PC-3 (cell line): ENCODE measurements at regions not wholly inside any gene's neighbourhood (a gene's known extent, or its start where the extent isn't known, plus 50 kb on each side); places are given as distances from the start of the nearest gene placed in this dataset.

Source experiments
- ATAC-seq: fragments of 200-7000 bp; cut with Tn5 transposase; 2 replicates; pipeline ENCODE4 v1.9.1; 2020; ENCODE audit warnings: mild to moderate bottlenecking, moderate library complexity
- BruUV-seq: library from RNA; stranded (reverse); fragments of 400-500 nt; replicated peaks from 2 replicates; lab custom pipeline; 2021; lab: Mats Ljungman, UMichigan
- CTCF ChIA-PET: fragments of 300-600 bp; sonication (Branson Sonifier 250); formaldehyde crosslinking; loops from one replicate; lab custom pipeline; 2022; ENCODE audit warnings: antibody characterized with exemption; lab: Charles Lee
- POLR2A ChIA-PET: fragments of 300-600 bp; sonication (Branson Sonifier 250); formaldehyde crosslinking; loops from one replicate; lab custom pipeline; 2022; ENCODE audit warnings: antibody characterized with exemption; ENCODE audit not compliant: unreplicated experiment; lab: Charles Lee
- DNase-seq: peaks from one replicate; pipeline ENCODE4 v3.0.0-alpha.2; 2015
- H2AFZ ChIP-seq: fragments of 300-600 bp; sonication (generic); 2 replicates; pipeline ENCODE4 v1.6.0; 2016; ENCODE audit warnings: antibody characterized with exemption, low read length
- H3F3A ChIP-seq: fragments of 300-600 bp; sonication (generic); one replicate; pipeline ENCODE4 v1.6.0; 2017; ENCODE audit warnings: antibody characterized with exemption, low read length, control low read depth, mild to moderate bottlenecking; ENCODE audit not compliant: unreplicated experiment
- H3K27ac ChIP-seq: fragments of 300-600 bp; sonication (generic); 2 replicates; pipeline ENCODE4 v1.5.1; 2016; ENCODE audit warnings: mild to moderate bottlenecking, low read length
- H3K27me3 ChIP-seq: fragments of 300-600 bp; sonication (generic); 2 replicates; pipeline ENCODE4 v1.6.1; 2016; ENCODE audit warnings: low read length, mixed read lengths
- H3K36me3 ChIP-seq: fragments of 300-600 bp; sonication (generic); 2 replicates; pipeline ENCODE4 v1.6.1; 2016; ENCODE audit warnings: low read depth, mixed run types, low read length, mixed read lengths
- H3K4me1 ChIP-seq: fragments of 300-600 bp; sonication (generic); 2 replicates; pipeline ENCODE4 v1.5.1; 2016; ENCODE audit warnings: low read length; ENCODE audit not compliant: insufficient read depth
- H3K4me2 ChIP-seq: fragments of 300-600 bp; sonication (generic); 2 replicates; pipeline ENCODE4 v1.6.0; 2016; ENCODE audit warnings: low read length
- H3K4me3 ChIP-seq: fragments of 300-600 bp; sonication (generic); 2 replicates; pipeline ENCODE4 v1.5.1; 2016; ENCODE audit warnings: mild to moderate bottlenecking, low read length, mixed read lengths
- H3K79me2 ChIP-seq: fragments of 300-600 bp; sonication (generic); 2 replicates; pipeline ENCODE4 v1.6.1; 2017; ENCODE audit warnings: low read length, mixed read lengths
- H3K9ac ChIP-seq: fragments of 300-600 bp; sonication (generic); 2 replicates; pipeline ENCODE4 v1.6.0; 2016; ENCODE audit warnings: mild to moderate bottlenecking, low read length
- H3K9me2 ChIP-seq: fragments of 300-600 bp; sonication (generic); replicated peaks from 2 replicates; pipeline ENCODE4 v1.6.1; 2016; ENCODE audit warnings: mixed run types, low read length, mixed read lengths
- H3K9me3 ChIP-seq: fragments of 300-600 bp; sonication (generic); 2 replicates; pipeline ENCODE4 v1.6.1; 2016; ENCODE audit warnings: low read length, mixed read lengths
- H4K20me1 ChIP-seq: fragments of 300-600 bp; sonication (generic); 2 replicates; pipeline ENCODE4 v1.6.1; 2016; ENCODE audit warnings: low read length, mixed read lengths
- EZH2 ChIP-seq: fragments of 300-600 bp; sonication (generic); IDR thresholded peaks from one replicate; pipeline ENCODE4 v1.6.1; 2017; ENCODE audit warnings: antibody characterized with exemption, mild to moderate bottlenecking, low read length; ENCODE audit not compliant: unreplicated experiment
- EZH2phosphoT487 ChIP-seq: fragments of 300-600 bp; sonication (generic); IDR thresholded peaks from 2 replicates; pipeline ENCODE4 v1.6.1; 2018; ENCODE audit warnings: mild to moderate bottlenecking, antibody characterized with exemption, low read length, borderline replicate concordance
- intact Hi-C: fragments of 100-400 bp; cut with micrococcal nuclease; formaldehyde crosslinking; loops from 2 replicates; pipeline ENCODE4 v1.9.0; 2023
- TF ChIP-seq, protein P1 (sequence below): fragments of 300-600 bp; sonication (generic); conservative IDR thresholded peaks from 2 replicates; pipeline ENCODE4 v1.5.1; 2017; ENCODE audit warnings: antibody characterized with exemption, low read depth, mild to moderate bottlenecking, low read length

DNA sequence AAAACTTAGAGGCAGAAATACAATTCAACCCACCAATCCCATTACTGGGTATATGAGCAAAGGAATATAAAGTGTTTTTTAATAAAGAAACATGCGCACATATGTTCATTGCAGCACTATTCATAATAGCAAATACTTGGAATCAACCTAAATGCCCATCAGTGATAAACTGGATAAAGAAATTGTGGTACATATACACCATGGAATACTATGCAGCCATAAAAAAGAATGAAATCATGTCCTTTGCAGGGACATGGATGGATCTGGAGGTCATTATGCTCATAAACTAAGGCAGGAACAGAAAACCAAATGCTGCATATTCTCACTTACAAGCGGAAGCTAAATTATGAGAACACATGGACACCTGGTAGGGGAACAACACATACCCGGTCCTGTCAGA lies 807.7 kb upstream of the INTU start:
- TF ChIP-seq, protein P1, sequence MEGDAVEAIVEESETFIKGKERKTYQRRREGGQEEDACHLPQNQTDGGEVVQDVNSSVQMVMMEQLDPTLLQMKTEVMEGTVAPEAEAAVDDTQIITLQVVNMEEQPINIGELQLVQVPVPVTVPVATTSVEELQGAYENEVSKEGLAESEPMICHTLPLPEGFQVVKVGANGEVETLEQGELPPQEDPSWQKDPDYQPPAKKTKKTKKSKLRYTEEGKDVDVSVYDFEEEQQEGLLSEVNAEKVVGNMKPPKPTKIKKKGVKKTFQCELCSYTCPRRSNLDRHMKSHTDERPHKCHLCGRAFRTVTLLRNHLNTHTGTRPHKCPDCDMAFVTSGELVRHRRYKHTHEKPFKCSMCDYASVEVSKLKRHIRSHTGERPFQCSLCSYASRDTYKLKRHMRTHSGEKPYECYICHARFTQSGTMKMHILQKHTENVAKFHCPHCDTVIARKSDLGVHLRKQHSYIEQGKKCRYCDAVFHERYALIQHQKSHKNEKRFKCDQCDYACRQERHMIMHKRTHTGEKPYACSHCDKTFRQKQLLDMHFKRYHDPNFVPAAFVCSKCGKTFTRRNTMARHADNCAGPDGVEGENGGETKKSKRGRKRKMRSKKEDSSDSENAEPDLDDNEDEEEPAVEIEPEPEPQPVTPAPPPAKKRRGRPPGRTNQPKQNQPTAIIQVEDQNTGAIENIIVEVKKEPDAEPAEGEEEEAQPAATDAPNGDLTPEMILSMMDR, result no peak
- TF ChIP-seq EZH2 (no peak), EZH2phosphoT487 (no peak)
- ATAC-seq (no peak), DNase-seq (no peak)
- H3K4me3 ChIP-seq, result no peak overlapping the region
- H3K4me2 ChIP-seq, result no peak overlapping the region
- H3K36me3 ChIP-seq, result no peaks in the 10 kb centered on the region
- no peaks in the 10 kb centered on the region for H3F3A ChIP-seq
- no peak overlapping the region for H3K9ac ChIP-seq
- H3K79me2 ChIP-seq, result no peaks in the 10 kb centered on the region
- intact Hi-C loops, result no loop called here
- H4K20me1 ChIP-seq, result no peaks in the 10 kb centered on the region
- H3K27ac ChIP-seq, result no peak overlapping the region
- CTCF ChIA-PET, result no interaction called here
- no peaks in the 10 kb centered on the region for H3K27me3 ChIP-seq
- H3K4me1 ChIP-seq, result no peaks in the 10 kb centered on the region
- no peaks in the 10 kb centered on the region for H3K9me3 ChIP-seq
- H2AFZ ChIP-seq, result no peak overlapping the region
- POLR2A ChIA-PET, result no interaction called here
- no peaks in the 10 kb centered on the region for H3K9me2 ChIP-seq
- BruUV-seq, result no TSS peak

DNA sequence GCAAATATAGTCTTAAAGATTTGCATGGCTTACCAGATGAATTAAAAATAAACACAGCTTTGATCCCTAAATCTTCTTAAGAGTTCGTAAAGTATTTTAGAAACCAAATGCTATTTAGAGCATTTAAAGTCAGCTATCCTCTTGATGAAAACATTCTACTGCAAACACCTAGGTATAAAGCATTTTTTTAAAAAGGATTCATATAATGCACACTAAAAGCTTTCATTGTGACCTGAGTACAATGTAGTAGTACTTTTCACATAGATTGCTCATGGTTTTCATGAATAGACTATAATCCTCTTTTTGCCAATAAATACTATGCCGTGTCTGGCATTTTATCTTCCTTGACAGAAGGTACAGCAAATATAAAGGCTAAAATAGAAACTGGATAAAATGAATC lies 805.1 kb upstream of the INTU start:
- Histone ChIP-seq H3K9ac (no peak overlapping the region), H3K4me3 (no peak overlapping the region), H3K79me2 (no peaks in the 10 kb centered on the region), H4K20me1 (no peaks in the 10 kb centered on the region), H3K4me1 (no peaks in the 10 kb centered on the region), H3K4me2 (no peak overlapping the region), H3F3A (no peaks in the 10 kb centered on the region), H3K9me3 (no peaks in the 10 kb centered on the region), H3K36me3 (no peaks in the 10 kb centered on the region), H3K27me3 (no peaks in the 10 kb centered on the region), H3K27ac (no peak overlapping the region), H3K9me2 (no peaks in the 10 kb centered on the region), H2AFZ (no peak overlapping the region)
- ChIA-PET CTCF (no interaction called here), POLR2A (no interaction called here)
- DNase-seq (no peak), ATAC-seq (no peak)
- intact Hi-C loops, result no loop called here
- BruUV-seq, result no TSS peak
- TF ChIP-seq, protein P1, result no peak
- TF ChIP-seq EZH2, result no peak
- no peak for TF ChIP-seq EZH2phosphoT487

DNA sequence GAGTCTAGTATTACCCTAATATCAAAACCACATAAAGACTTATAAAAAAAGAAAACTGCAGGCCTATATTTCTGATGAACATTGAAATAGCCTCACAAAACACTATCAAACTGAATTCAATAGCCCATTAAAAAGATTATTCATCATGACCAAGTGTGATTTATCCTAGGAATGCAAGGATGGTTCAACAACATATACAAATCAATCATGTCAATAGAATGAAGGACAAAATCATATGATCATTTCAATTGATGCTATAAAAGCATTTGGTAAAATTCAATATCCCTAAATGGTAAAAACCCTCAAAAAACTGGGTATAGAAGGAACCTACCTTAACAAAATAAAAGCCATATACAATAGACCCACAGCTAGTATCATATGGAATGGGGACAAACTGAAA lies 797.9 kb upstream of the INTU start:
- ChIA-PET CTCF (no interaction called here), POLR2A (no interaction called here)
- Histone ChIP-seq H3K4me2 (no peak overlapping the region), H3K4me3 (no peak overlapping the region), H3K36me3 (no peaks in the 10 kb centered on the region), H3K4me1 (no peaks in the 10 kb centered on the region), H2AFZ (no peak overlapping the region), H3K27me3 (no peaks in the 10 kb centered on the region), H4K20me1 (no peaks in the 10 kb centered on the region), H3K79me2 (no peaks in the 10 kb centered on the region), H3F3A (no peaks in the 10 kb centered on the region), H3K9ac (no peak overlapping the region), H3K9me3 (no peaks in the 10 kb centered on the region), H3K27ac (no peak overlapping the region), H3K9me2 (no peaks in the 10 kb centered on the region)
- DNase-seq, result no peak
- no peak for ATAC-seq
- intact Hi-C loops, result no loop called here
- no TSS peak for BruUV-seq
- TF ChIP-seq EZH2 (no peak), EZH2phosphoT487 (no peak)
- TF ChIP-seq, protein P1, result no peak
